MG63 (cell line): ENCODE measurements at regions not wholly inside any gene's neighbourhood (a gene's known extent, or its start where the extent isn't known, plus 50 kb on each side); places are given as distances from the start of the nearest gene placed in this dataset.
"Not testable (repeated sequence)": the region's sequence is repeated elsewhere in the genome, so short reads cannot be mapped to it uniquely, and the experiment has no call there.

Experiments used
- DNase-seq: peaks from one replicate; pipeline ENCODE4 v3.0.0-alpha.2; 2020
- H3K27me3 ChIP-seq: fragments of 250-450 bp; sonication (Bioruptor Pico); 2 replicates; pipeline ENCODE4 v1.5.1; 2020; ENCODE audit warnings: mild to moderate bottlenecking, moderate library complexity
- H3K36me3 ChIP-seq: fragments of 250-450 bp; sonication (Bioruptor Pico); 2 replicates; pipeline ENCODE4 v1.5.1; 2020; ENCODE audit warnings: mild to moderate bottlenecking, moderate library complexity
- H3K4me3 ChIP-seq: fragments of 250-450 bp; sonication (Bioruptor Pico); 2 replicates; pipeline ENCODE4 v1.5.1; 2020; ENCODE audit warnings: mild to moderate bottlenecking, moderate library complexity
- H3K9me3 ChIP-seq: fragments of 250-450 bp; sonication (Bioruptor Pico); 2 replicates; pipeline ENCODE4 v1.5.1; 2020; ENCODE audit warnings: mild to moderate bottlenecking, moderate library complexity

- H3K4me3 ChIP-seq, H3K36me3 ChIP-seq, H3K9me3 ChIP-seq, DNase-seq, H3K27me3 ChIP-seq: not testable (repeated sequence)
These were observed 56.9 kb upstream of the FOXE1 start for GRCh38 chr9:97796176-97796575.

DNA sequence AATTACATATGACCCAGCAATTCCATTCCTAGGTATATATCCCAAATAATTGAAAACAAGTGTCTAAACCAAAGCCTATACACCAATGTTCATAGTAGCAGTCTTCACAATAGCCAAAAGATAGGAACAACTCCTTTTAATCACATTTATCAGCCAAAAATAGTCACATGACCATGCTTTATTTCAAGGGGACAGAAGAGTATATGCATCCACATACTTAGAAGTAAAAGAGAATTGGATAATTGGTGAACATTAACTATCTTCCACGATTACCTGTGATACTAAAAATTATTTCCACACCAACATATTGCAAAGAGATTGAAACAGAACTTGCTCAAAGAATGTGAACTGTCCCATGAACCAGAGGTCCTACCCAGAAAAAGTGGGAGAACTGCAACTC lies 51.8 kb upstream of the FOXE1 start:
- no peak for DNase-seq
- H3K27me3 ChIP-seq = no peaks in the 10 kb centered on the region

DNA sequence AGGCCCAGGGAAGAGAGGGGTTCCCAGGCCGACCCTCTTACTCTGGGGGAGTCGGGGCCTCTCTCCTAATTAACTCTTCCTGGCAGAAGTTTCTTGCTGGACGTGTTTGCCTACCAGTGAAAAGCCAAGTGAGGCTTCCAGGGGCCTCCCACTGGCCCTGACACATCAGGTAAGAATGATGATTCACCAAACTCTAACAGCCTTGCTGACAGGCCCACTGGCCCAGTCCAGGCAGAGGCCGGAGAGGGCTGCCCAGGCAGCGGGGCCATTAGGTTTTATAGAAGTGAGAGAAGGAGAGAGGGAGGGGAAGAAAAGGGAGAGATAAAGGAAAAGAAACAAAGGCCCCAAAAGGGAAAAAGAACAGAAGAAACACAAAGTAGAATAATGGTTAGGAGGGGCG lies 50.8 kb upstream of the FOXE1 start:
- Histone ChIP-seq H3K36me3 (no peaks in the 10 kb centered on the region), H3K4me3 (no peak overlapping the region), H3K9me3 (no peaks in the 10 kb centered on the region), H3K27me3 (no peaks in the 10 kb centered on the region)
- DNase-seq = peak; percentile 58

More for the DNA sequence above, 51.8 kb upstream of the FOXE1 start:
- no peaks in the 10 kb centered on the region for H3K36me3 ChIP-seq
- H3K4me3 ChIP-seq = no peak overlapping the region
- H3K9me3 ChIP-seq = no peaks in the 10 kb centered on the region

DNA sequence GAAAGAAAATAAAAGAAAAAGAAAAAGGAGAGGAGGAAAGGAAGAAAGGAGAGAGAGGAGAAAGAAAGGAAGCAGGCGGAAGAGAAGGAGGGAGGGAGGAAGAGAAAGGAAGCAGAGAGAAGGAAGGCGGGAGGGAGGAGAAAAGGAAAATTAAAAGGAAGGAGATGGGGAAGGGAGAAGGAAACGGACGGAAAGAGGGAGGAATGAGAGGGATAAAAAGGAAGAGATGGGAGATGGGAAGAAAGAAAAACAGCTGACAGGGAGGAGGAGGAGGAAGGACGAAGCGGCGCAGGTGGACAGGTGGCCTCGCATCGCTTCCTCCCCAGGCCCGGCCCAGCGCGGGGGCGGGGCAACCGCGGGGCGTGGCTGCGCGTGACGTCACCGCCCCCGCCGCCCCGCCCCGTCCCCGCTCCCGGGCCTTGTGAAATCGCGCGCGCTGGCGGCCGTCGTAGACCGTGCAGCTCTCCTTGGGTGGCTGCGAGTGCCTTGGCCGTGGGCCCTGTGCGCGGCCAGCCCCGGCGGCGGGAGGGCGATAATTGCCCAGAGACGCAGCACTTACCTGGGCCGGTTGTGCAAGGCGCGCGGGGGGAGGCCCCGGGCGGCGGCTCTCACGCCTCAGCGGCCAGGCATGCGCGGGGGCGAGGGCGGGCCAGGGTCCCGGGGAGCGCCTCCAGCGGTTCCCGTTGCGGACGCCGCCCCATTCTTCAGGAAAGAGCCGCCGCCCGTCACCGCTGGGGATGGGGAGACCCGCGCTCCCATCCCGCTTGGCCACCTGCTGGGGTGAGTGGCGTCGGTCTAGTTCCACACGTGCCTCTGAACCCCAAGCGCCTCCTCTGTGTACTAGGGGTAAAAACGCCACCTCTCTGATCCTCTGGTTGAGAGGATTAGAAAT lies 49.6 kb upstream of the FOXE1 start:
- no peaks in the 10 kb centered on the region for H3K36me3 ChIP-seq
- peak overlapping the region; percentile 49 for H3K4me3 ChIP-seq
- peak; percentile 65 for DNase-seq
- no peaks in the 10 kb centered on the region for H3K9me3 ChIP-seq
- no peaks in the 10 kb centered on the region for H3K27me3 ChIP-seq
